ENCODE measurements at regions not wholly inside any gene's neighbourhood (a gene's known extent, or its start where the extent isn't known, plus 50 kb on each side); places are given as distances from the start of the nearest gene placed in this dataset.

GRCh38 chr4:162499478-162499877 lies 335.7 kb upstream of the FSTL5 start:
- TF ChIP-seq CTCF (IDR thresholded peaks at IDR 0.05) (peak in 10 of 12 donors; percentile 7 to 38 (median 19)), POLR2A (IDR thresholded peaks at IDR 0.05) (no peak)
